HG02885 (cell line): ENCODE measurements at regions not wholly inside any gene's neighbourhood (a gene's known extent, or its start where the extent isn't known, plus 50 kb on each side); places are given as distances from the start of the nearest gene placed in this dataset.

ENCODE experiments used
- ATAC-seq: cut with Tn5 transposase; IDR thresholded peaks from one replicate; pipeline ENCODE4 v1.9.1; 2021; ENCODE audit warnings: mild to moderate bottlenecking; ENCODE audit not compliant: unreplicated experiment, poor library complexity

- no peak for ATAC-seq
Measured at GRCh38 chr1:10892138-10893065, 96.0 kb upstream of the CASZ1 start.

- no peak for ATAC-seq
Measured at GRCh38 chr1:10895621-10896020, 99.2 kb upstream of the CASZ1 start.

DNA sequence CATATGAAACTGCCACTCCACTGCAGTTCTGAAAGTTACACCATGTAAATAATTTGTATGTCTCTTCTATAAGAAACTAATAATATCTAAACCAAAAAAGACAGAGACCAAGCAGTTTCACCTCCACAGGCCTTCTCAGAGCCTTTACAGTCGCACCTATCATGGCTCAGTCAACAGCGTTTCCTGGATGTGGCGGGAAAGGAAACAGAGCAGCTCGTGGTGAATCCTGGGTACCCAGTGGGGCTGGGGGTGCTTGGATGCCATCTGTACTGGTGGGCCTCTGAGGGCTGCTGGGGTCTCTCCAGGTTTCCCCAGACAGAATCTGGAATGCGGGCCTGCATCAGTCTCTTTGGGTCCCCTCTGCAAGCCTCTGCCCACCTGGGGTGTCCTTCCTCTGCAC is 100.2 kb upstream of the CASZ1 start:
- no peak for ATAC-seq

DNA sequence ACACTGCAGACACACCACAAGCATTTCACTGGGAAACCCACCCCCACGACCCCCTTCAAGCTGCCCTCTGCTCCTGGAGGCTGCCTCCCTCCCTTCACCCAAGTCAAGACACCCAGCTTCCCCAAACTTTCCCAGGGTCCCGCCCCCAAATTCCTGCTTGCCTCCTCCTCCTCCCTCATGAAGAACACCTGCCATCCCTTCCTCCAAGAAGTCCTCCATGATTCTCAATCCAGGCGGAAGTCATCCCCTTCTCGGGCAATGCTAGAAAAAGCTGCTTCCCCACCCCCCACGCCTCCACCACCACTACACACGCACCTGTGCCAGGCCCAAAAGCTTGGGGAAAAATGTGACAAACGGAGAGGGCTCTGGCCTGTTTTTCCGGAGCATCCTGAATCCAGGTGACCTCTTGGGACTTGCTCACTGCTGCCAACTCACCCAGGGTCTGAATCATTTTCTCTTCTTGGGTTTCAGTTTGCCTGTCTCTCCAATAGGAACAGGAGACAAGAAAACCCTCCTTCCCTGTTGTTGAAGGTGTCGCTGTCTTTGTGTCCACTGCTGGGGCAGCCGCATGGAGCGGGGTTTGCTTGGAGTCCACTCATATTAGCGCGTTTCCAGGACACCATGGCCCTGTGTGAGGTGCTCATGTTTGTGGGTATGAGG is 101.0 kb upstream of the CASZ1 start:
- ATAC-seq, result no peak

DNA sequence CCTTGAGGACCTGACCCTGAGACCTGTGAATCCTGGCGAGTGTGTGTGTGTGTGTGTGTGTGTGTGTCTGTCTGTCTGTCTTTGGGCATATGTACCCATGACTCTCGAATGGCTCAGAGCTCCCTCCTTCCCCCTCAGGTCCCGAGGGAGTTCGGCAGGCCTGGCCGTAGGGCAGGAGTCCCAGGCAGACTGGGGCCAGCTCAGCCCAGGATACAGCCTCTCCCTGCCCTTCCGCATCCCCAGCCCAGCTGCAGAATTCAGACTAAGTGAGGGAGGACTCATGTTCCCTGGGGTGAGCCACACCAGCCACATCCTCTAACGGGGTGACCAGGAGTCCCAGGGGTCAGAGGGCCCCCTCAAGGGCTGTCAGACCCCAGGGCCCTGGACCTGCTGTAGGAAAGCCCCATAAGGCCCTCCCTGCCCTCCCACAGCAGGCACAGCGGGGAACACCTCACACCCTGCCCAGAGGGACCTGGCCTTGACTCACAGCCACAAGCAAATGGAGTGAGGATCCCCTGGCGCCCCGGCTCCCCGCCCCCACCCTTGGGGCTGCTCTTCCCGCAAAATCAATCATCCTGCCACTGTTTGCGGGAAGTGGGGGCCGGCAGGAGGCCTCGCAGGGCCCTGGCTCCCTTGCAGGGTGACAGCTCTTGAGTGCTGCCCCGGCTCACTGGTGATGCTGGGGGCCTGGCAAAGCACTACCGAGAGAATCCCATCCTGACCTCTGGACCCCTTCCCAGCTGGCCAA is 101.7 kb upstream of the CASZ1 start:
- no peak for ATAC-seq

DNA sequence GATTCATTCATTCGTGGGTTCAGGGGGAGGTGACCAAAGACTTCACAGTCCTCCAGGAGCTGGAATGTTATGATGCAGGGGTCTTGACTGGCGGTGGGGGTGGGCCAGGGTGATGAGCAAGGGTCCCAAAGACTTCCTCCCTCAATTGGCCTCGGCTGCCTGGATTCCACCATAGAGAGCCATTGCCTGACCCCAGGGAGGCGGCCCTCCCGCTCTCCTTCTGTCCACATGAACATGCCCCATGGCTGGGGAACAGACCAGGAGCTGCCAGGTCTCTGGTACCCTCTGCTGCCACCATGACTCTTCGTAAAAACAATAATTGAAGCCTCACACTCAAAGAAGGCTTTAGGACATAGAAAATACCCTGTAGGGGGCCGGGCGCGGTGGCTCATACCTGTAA is 102.5 kb upstream of the CASZ1 start:
- ATAC-seq, result no peak

DNA sequence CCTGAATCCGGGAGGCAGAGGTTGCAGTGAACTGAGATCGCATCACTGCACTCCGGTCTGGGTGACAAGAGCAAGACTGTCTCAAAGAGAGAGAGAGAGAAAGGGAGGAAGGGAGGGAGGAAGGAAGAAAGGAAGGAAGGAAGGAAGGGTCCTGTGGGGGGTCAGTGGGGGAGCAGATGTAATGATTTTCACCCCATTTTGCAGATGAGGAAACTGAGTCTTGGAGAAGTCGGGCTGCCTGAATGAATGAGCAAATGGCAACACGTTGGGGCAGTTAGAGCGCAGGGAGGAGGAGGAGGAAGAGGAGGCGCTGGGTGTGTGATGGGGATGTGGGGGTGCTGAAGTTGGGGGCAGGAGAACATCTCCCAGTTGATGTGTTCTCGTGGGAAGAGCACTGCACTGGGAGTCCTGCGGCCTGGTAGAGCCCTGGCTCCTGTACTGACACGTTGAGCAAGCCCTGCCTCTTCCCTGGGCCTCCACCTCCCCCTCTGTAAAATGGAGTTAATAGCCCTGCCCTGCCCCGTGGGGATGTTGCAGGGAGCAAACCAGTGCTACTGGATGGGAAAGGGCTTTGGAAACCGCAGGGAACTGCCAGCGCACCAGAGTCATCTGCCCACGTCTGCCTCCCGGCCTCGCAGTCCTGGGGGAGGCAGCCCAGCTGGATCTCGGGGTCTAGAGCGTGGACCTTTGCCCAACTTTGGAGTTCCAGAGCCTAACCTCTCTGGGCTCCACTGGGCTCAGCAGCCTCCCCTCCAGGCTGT is 103.2 kb upstream of the CASZ1 start:
- no peak for ATAC-seq

DNA sequence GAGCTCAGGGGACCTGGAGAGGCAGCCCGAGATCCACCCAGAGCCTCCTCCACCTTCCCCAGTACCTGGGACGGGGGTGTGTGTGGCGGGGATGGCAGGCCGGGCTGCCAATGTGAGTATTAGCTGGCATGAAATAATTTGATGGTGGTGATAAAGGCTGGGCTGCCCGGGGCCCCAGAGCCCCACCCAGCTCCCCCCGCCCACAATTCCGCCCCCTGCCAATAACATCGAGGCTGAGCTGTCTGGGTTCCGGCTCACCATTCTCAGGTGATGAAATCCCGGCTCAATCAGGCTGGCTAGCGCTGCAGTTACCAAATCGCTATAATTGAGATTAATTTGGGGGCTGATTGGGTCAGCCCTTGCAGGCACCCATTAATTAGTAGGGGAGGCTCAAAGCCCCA is 103.8 kb upstream of the CASZ1 start:
- ATAC-seq, result no peak

- no peak for ATAC-seq
Measured at GRCh38 chr1:10900691-10901090, 104.2 kb upstream of the CASZ1 start.

DNA sequence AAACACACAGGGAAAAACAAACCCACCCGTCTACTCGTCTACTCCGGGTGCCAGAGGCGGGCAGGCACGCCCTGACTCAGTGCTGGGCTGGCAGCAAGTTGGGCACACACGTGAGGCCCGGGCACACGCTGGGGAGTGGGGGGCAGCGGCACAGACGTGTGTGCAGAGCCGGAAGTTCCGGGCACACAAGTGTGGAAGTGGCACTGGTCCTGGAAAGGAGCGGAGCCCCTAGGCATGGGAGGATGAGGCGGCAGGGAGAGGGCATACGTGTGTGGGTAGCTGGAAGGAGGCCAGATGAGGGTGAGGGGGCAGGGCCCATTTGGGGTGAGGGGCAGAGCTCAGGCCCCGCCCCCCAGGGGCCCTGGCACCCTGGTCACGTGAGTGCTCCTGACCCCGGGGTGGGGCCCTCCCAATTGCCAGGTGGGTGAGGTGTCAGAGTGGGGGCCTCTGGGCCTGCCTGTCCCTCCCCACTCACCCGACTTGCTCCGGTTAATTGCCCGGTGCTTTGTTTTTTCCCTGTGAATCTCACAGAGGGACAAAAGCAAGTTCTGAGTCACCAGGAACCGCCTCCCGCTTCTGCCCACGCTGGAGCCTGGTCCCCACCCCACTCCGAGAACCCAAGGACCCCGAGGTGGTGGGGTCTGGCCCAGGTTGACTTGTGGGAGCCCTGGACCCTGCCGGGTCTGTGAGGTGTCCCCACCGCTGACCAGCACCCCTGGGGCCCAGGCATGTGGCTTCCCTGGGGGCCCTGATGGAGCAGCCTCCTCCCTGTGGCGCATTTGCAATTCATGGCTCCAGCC is 104.8 kb upstream of the CASZ1 start:
- ATAC-seq, result no peak

DNA sequence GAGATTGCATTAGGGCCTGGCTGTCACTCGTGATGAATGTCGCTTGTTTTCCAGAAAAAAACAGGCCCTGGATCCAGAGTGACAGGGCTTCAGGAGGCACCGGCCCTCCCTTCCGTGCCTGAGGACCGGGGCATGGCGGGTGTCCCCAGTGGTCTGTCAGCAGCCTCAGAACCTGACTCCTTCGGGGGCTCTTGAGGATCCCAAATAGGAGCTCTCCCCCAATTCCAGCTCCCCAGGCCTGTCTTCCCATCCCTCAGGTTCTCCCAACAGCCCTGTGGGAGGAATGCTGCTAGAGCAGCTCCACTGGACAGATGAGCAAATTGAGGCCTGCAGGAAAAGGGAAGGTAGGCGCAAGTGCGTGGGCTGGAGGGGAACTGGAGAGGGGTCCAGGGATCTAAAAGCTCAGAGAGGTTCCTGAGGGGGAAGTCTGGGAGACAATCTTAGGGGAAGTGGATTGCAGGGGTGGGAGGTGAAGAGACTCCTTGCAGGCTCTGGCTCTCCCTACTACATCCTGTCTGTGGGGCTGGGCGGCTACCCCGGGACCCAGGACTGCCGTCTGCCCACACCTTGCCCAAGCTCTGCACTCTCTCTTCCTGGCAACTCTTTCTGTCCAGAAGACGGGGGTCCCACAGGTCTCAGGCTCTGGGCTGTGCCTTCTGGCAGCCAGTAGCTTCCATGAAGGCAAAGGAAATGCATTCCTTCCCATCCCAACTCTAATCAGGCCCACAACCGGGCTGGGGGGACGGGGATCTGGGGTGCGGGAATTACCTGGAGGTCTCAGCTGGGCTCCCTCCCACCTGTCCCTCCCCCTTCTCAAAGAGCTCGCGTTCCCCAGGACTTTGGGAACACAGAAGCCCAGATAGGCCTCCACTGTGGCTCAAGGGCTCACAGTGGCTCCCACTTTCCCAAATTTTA is 105.7 kb upstream of the CASZ1 start:
- ATAC-seq, result no peak

GRCh38 chr1:10903421-10903820 is 107.0 kb upstream of the CASZ1 start:
- no peak for ATAC-seq

GRCh38 chr1:10903821-10904220 is 107.4 kb upstream of the CASZ1 start:
- no peak for ATAC-seq

DNA sequence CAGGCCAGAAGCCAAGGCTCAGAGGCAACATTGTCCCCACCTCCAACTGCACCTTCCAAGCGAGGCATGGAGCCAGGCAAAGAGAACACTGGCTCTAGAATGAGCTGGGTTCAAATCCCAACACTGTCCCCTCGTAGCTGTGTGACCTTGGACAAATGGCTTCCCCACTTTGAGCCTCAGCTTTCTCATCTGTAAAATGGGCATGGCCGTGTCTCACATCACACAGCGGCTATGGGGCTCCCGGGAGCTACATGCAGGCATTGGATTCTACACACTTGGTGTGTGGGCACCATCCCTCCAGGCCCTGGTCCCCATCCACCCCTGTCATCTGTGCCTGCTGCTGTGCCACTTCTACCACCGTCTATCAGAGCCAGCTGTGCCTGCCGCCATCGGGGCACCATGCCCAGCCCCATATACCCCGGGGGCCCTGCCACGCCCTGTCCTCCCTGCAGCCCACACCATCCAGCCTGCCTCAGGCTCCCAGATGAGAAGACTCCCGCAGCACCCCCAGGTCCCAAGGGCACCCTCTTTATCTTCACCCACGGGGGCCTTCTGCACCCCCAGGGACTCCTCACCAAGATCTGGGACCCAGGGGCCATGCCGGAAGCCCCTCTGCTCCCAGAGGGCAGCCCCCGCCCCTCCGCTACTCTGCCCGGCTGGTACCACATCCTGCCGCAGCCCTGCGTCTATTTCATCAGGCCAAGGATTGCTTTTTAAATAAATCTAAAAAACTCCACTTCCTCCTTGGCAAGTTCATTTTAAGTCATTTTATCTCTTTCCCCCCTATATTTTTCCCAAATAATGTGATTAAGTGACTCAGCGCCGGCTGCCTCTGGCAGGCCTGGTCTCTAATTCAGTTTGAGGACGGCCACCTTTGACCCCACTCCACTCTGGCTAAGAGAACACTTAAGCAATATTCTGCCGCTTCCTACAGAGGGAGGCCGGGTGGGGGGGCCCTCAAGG is 107.8 kb upstream of the TARDBP start:
- ATAC-seq, result no peak

- ATAC-seq, result no peak
Measured at GRCh38 chr1:10905841-10906655, 106.4 kb upstream of the TARDBP start.

DNA sequence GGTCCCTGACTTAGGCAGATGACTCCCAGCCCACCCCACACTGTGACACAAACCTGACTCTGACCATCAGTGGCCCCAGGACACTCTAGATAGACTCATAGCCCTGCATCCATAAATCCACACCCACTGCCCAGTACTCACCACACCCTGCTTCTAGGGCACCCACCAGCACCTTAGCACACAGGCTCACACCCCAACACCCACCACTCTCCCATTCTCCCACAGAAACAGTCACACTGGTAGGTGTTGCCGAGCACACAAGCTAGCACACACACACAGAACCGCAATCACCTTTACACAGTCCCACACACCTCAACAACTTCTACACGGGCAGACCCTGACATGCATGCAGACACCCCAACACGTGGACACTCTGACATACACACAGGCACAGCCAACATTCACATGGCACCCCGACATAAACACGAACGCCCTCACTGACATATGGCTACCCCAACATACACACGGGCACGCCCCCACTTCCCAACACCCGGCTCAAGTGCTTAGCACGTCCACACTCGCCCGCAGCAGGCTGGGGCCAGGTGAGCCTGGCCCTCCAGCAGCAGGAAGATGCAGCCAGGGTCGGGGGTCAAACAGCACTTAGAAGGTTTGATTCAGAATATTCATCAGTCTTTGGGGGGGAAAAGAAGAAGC is 105.5 kb upstream of the TARDBP start:
- ATAC-seq, result no peak
